ENCODE measurements at regions not wholly inside any gene's neighbourhood (a gene's known extent, or its start where the extent isn't known, plus 50 kb on each side); places are given as distances from the start of the nearest gene placed in this dataset.
A peak's percentile ranks its signal among the peaks of the same experiment; 100 is the strongest.

DNA sequence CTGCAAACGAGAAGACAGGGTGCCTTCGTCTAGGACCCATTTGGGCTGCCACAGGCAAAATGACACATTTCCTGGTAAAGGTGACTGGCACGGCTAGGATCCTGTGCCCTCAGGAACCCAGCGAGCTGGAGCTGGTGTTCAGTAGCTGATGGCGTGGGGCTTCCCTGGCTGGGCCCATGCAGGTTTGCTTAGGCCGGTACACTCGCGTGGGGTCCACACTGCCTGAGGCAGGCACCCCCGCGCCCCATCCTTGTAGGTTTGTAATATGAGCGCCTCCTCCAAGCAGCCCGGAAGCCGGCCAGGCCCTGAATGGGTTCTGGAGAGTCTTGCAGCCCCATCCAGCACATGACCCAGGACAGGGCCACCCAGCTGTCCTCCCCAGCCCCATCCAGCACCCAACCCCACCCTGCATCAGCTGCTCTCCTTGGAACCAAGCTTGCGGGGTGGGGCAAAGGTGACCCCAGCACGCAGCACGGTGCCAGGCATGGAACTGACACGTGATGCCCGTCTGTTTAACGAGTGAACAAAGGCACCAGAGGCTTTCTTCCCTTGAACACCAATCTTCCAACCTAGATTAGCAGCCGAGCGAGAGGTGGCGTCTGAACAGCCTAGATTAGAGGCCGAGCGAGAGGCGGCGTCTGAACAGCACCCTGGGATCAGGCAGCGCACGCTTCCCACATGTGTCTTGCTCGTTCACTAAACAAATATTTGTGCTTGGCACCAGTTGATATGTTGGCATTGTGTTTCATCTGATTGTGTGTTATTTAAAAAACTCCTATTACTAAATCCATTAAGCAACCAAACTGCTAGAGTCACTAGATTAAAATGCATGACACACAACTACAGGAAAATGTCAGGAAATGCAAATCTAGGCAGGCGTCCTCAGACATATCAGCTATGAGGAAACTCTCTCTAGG is 112.1 kb downstream of the DLL1 start:
- DNase-seq (ENCODE audit: low read depth), result peak; percentile 47

DNA sequence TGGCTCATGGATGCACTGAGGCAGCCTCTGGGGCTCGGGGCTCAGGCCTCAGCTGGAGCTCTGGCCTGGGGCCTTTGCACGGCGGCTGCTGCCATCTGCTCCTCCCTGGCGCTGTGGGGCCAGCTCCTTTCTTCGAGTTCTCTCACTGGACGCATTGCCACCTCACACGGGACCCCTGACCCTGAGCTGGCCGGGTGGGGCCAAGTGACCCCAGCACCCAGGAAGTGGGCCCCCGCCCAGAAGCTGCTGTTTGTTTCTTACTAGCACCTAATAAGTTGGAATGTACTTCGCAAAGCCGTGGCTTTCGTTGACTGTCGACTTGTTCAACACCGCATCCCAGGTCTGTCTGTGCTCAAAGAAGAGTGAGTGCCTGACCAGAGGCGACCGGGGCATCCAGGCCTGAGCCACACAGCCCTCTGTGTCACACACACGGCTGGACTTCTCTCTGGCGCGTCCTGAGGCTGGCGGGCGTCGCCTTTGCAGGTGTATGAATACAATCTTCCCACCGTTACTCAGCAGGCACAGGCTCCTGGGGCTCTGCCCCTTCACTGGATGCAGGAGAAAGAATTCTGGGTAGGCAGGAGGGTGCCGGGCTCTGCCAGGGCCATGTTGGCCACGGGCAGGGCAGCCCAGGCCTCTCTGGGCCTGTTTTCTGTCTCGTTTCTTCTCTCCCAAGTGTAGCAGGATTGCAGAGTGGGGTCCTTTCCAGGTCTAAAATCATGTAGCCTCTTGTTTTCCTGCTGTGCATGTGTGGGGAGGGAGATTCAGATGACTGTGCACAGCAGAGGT is 112.9 kb downstream of the DLL1 start:
- no peak for DNase-seq (ENCODE audit: low read depth)

- DNase-seq (ENCODE audit: low read depth), result no peak
Measured at GRCh38 chr6:170176898-170177771, 113.7 kb downstream of the DLL1 start.

- no peak for DNase-seq (ENCODE audit: low read depth)
Measured at GRCh38 chr6:170176136-170176897, 114.6 kb downstream of the DLL1 start.

- DNase-seq (ENCODE audit: low read depth), result no peak
Measured at GRCh38 chr6:170175644-170176135, 115.2 kb downstream of the DLL1 start.

- DNase-seq (ENCODE audit: low read depth), result no peak
Measured at GRCh38 chr6:170174771-170175643, 115.9 kb downstream of the DLL1 start.

DNA sequence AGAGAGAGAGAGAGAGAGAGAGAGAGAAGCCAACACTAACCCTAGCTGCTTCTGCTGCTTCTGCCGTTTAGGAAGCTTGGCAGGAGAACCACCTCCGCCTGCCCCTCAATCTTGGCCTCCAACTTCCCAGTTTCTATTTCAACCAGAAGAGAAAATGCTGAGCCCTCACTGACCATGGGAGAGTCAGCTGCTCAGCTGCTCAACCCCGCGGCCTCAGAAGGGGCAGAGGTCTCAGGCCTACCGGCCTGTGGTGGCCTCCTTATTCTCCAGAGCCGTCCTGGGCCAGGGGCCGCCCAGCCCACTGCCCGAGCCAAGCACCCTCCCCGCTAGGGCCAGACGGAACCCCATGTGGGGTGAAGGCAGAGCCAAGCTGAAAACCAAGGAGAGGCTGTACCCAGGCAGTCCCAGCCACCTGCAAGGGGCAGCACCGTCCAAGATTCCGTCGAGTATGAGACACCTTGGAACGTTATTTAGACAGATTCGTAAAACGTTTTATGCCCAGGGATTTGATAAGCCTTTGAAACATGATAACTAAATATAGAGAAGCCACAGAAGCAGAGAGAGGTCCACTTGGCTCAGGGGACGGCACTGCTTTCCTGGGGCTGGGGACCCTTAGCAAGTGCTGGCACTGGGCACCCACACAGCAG is 116.6 kb downstream of the DLL1 start:
- DNase-seq (ENCODE audit: low read depth), result no peak

GRCh38 chr6:170173335-170173881 is 117.5 kb downstream of the DLL1 start:
- DNase-seq (ENCODE audit: low read depth), result no peak

DNA sequence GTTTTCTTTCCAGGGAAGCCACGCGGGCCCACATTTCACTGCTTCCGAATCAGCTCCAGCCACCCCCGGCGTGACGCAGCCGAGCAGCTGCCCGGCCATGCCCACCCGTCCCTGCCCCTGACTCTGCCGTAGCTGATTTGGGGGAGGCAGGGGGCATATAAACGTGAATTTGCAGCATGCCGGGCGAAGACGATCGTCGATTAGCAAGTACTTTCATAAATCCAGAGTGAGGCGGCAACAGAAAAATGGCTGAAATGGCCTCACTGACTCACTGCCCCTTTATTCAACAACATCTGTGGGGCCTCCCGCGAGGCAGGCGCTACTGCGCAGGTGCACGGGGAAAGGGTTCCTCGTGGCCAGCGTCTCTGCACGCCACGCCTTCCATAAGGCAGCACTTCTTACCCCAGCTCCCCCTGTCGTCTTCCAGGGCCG is 118.0 kb downstream of the DLL1 start:
- DNase-seq (ENCODE audit: low read depth), result peak; percentile 34

GRCh38 chr6:170172392-170172791 is 118.5 kb downstream of the DLL1 start:
- DNase-seq (ENCODE audit: low read depth), result no peak

- DNase-seq (ENCODE audit: low read depth), result no peak
Measured at GRCh38 chr6:170167657-170168159, 123.2 kb downstream of the DLL1 start.

GRCh38 chr6:170166511-170167122 is 124.3 kb downstream of the DLL1 start:
- DNase-seq (ENCODE audit: low read depth), result no peak

- no peak for DNase-seq (ENCODE audit: low read depth)
Measured at GRCh38 chr6:170165471-170166117, 125.3 kb downstream of the DLL1 start.

DNA sequence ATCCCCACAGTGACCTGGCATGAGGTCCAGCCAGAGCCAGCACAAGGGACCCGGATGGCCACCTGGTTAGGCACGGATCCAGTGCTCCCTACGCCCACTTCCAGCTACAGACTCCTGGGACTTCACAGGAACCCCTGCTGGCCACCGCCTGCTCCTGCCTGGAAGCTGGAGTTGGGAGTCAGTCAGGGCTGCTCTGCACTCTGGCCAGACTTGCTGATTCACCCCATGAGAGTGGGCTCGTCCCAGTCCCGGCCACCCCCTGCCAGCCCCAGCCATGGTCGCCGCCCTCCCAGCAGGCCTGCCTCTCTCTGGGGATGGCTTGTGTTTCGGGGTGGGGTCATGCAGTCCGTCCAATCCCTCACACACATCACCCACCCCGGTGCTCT is 125.8 kb downstream of the DLL1 start:
- no peak for DNase-seq (ENCODE audit: low read depth)

DNA sequence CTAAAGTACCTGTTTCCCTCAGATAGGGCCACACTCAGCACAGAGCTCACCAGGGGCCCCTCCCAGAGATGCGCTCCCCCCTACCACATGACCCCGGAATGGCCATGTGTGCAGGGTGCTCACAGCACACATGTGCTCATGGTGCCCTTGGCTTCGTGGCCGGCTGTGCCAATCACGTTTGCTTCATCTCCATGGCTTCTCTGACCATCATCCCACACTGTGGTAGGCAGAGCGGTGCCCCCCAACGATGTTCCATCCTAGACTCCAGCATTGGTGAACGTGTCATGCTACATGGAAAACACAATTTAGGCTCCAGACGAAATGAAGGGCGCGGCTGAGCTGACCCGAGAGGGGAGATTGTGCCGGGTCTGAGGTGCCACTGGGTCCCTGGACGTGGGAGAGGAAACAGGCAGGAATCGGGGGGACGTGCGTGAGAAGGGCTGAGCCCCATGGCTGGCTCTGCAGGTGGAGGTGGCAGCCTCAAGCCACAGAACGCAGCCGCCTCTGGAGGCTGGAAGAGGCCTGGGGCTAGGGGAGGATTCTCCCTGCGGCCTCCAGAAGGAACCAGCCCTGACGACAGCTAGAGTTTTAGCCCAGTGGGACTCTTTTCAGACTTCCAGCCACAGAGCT is 126.5 kb downstream of the DLL1 start:
- no peak for DNase-seq (ENCODE audit: low read depth)

GRCh38 chr6:170163405-170164170 is 127.3 kb downstream of the DLL1 start:
- DNase-seq (ENCODE audit: low read depth), result no peak
